Fibroblast of villous mesenchyme (primary cell): ENCODE measurements at regions not wholly inside any gene's neighbourhood (a gene's known extent, or its start where the extent isn't known, plus 50 kb on each side); places are given as distances from the start of the nearest gene placed in this dataset.

Experiments
- DNase-seq: peaks from one replicate; pipeline ENCODE4 v3.0.0-alpha.2; 2010; ENCODE audit warnings: low read depth
- H3K4me3 ChIP-seq: 2 replicates; pipeline ENCODE4 v1.5.1; 2011; ENCODE audit warnings: low read depth, mild to moderate bottlenecking, low read length
- CTCF ChIP-seq: IDR thresholded peaks from 2 replicates; pipeline ENCODE4 v1.5.1; 2012; ENCODE audit warnings: low read depth, mild to moderate bottlenecking, low read length; ENCODE audit not compliant: insufficient read depth

GRCh38 chr5:20654033-20654432 lies 666.0 kb upstream of the CDH18 start:
- H3K4me3 ChIP-seq = no peak overlapping the region
- no peak for TF ChIP-seq CTCF
- no peak for DNase-seq

- H3K4me3 ChIP-seq = no peak overlapping the region
- DNase-seq = no peak
Observed at GRCh38 chr5:20649966-20650365, 662.0 kb upstream of the CDH18 start.

GRCh38 chr5:20648981-20649380 lies 661.0 kb upstream of the CDH18 start:
- H3K4me3 ChIP-seq = no peak overlapping the region
- no peak for DNase-seq
- no peak for TF ChIP-seq CTCF

More at GRCh38 chr5:20649966-20650365, 662.0 kb upstream of the CDH18 start:
- no peak for TF ChIP-seq CTCF

- DNase-seq = no peak
- TF ChIP-seq CTCF = no peak
- H3K4me3 ChIP-seq = no peak overlapping the region
Observed at GRCh38 chr5:20636686-20637085, 648.7 kb upstream of the CDH18 start.

- TF ChIP-seq CTCF = no peak
- no peak for DNase-seq
- H3K4me3 ChIP-seq = no peak overlapping the region
Observed at GRCh38 chr5:20619591-20619990, 631.6 kb upstream of the CDH18 start.

- H3K4me3 ChIP-seq = no peak overlapping the region
- no peak for DNase-seq
- TF ChIP-seq CTCF = no peak
Observed at GRCh38 chr5:20618340-20618739, 630.3 kb upstream of the CDH18 start.

- H3K4me3 ChIP-seq = no peak overlapping the region
- no peak for TF ChIP-seq CTCF
Observed at GRCh38 chr5:20617841-20618240, 629.8 kb upstream of the CDH18 start.

More at GRCh38 chr5:20617841-20618240, 629.8 kb upstream of the CDH18 start:
- no peak for DNase-seq
